Calu3 (cell line): ENCODE measurements at regions not wholly inside any gene's neighbourhood (a gene's known extent, or its start where the extent isn't known, plus 50 kb on each side); places are given as distances from the start of the nearest gene placed in this dataset.
A peak's percentile ranks its signal among the peaks of the same experiment; 100 is the strongest.

Source experiments
- BruUV-seq: library from RNA; stranded (reverse); fragments of 400-500 nt; replicated peaks from 2 replicates; lab custom pipeline; 2021; lab: Mats Ljungman, UMichigan
- CTCF ChIA-PET: fragments of 300-600 bp; sonication (Branson Sonifier 250); formaldehyde crosslinking; loops from one replicate; lab custom pipeline; 2022; ENCODE audit warnings: antibody characterized with exemption; lab: Charles Lee
- DNase-seq: peaks from one replicate; pipeline ENCODE4 v3.0.0; 2022
- H3K27ac Mint-ChIP-seq: one replicate; pipeline ENCODE4 v1.8.0; 2022; ENCODE audit warnings: mixed read lengths; ENCODE audit not compliant: unreplicated experiment
- H3K27me3 Mint-ChIP-seq: one replicate; pipeline ENCODE4 v1.8.0; 2022; ENCODE audit warnings: mixed read lengths; ENCODE audit not compliant: unreplicated experiment
- H3K36me3 Mint-ChIP-seq: one replicate; pipeline ENCODE4 v1.8.0; 2022; ENCODE audit warnings: mild to moderate bottlenecking, moderate library complexity, mixed read lengths; ENCODE audit not compliant: insufficient read depth, unreplicated experiment
- H3K4me1 Mint-ChIP-seq: one replicate; pipeline ENCODE4 v1.8.0; 2022; ENCODE audit warnings: mild to moderate bottlenecking, low read depth, mixed read lengths; ENCODE audit not compliant: unreplicated experiment
- H3K4me3 Mint-ChIP-seq: one replicate; pipeline ENCODE4 v1.8.0; 2022; ENCODE audit warnings: mild to moderate bottlenecking, low read depth, moderate library complexity, mixed read lengths; ENCODE audit not compliant: unreplicated experiment
- H3K9me3 Mint-ChIP-seq: one replicate; pipeline ENCODE4 v1.8.0; 2022; ENCODE audit warnings: low read depth, mixed read lengths; ENCODE audit not compliant: unreplicated experiment
- CTCF ChIP-seq: fragments of 200-600 bp; IDR thresholded peaks from one replicate; pipeline ENCODE4 v1.8.0; 2022; ENCODE audit warnings: antibody characterized with exemption; ENCODE audit not compliant: unreplicated experiment
- intact Hi-C: fragments of 100-400 bp; cut with micrococcal nuclease; formaldehyde crosslinking; loops from one replicate; pipeline ENCODE4 v1.10.0; 2022; ENCODE audit not compliant: unreplicated experiment

- Mint-ChIP-seq H3K27me3 (no peaks in the 10 kb centered on the region), H3K9me3 (no peaks in the 10 kb centered on the region), H3K4me3 (no peak overlapping the region), H3K36me3 (peaks cover 10% of the 10 kb centered on the region), H3K4me1 (peaks cover 30% of the 10 kb centered on the region), H3K27ac (peak overlapping the region; percentile 36)
- CTCF ChIA-PET = interaction anchor here (1.4 kb wide), 1 partner anchor 13 kb away, joined by 9 read pairs; no protein-coding TSS in a partner anchor
- peak; percentile 55 for DNase-seq
- TF ChIP-seq CTCF = no peak
- intact Hi-C loops = loop anchor here (5.0 kb wide), 2 partner anchors 34 to 136 kb away; partner anchors contain the start of gene GATA6
- no TSS peak for BruUV-seq
Observed at GRCh38 chr18:22031611-22032010, 137.8 kb upstream of the GATA6 start.

DNA sequence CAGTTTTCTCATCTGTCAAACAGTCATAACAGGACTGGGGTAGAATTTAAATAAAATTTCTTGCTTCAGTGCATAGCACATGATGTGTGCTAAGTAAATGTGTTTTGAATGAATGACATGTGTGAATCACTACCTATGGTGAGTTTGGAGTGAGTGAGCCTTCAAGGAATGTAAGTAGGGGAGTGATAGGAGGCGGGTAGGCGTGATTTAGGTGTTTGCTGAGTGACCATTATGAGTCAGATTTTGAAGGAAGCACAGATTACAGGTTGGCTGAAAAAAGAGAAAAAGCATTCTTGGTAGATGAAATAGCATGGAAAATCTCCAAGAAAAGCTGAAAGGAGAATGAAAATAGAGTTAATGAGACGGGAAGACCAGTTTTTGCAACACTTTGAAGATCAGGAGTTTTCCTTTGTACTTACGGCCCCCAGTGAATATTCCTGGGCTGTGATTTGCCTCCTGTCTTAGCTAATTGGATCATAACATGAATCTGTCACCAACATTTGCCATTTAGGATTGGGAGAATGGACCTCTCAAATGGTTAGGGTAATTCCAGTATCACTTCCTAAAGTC lies 136.9 kb upstream of the GATA6 start:
- Mint-ChIP-seq H3K27ac (peak overlapping the region; percentile 93), H3K4me3 (peak overlapping the region; percentile 35), H3K9me3 (no peaks in the 10 kb centered on the region), H3K4me1 (peaks cover 23% of the 10 kb centered on the region), H3K36me3 (peaks cover 10% of the 10 kb centered on the region), H3K27me3 (no peaks in the 10 kb centered on the region)
- CTCF ChIA-PET = interaction anchor here (1.4 kb wide), 1 partner anchor 12 kb away, joined by 9 read pairs; no protein-coding TSS in a partner anchor
- DNase-seq = peak; percentile 70
- intact Hi-C loops = loop anchor here (5.0 kb wide), 2 partner anchors 35 to 135 kb away; partner anchors contain the start of gene GATA6
- BruUV-seq = no TSS peak
- no peak for TF ChIP-seq CTCF

- intact Hi-C loops = loop anchor here (5.0 kb wide), 2 partner anchors 36 to 134 kb away; partner anchors contain the start of gene GATA6
- Mint-ChIP-seq H3K27me3 (no peaks in the 10 kb centered on the region), H3K4me3 (peak overlapping the region; percentile 35), H3K36me3 (peaks cover 10% of the 10 kb centered on the region), H3K27ac (peak overlapping the region; percentile 93), H3K9me3 (no peaks in the 10 kb centered on the region), H3K4me1 (peaks cover 23% of the 10 kb centered on the region)
- BruUV-seq = no TSS peak
- CTCF ChIA-PET = interaction anchor here (1.4 kb wide), 1 partner anchor 11 kb away, joined by 9 read pairs; no protein-coding TSS in a partner anchor
- DNase-seq = peak; percentile 26
- no peak for TF ChIP-seq CTCF
Observed at GRCh38 chr18:22033085-22033484, 136.3 kb upstream of the GATA6 start.

DNA sequence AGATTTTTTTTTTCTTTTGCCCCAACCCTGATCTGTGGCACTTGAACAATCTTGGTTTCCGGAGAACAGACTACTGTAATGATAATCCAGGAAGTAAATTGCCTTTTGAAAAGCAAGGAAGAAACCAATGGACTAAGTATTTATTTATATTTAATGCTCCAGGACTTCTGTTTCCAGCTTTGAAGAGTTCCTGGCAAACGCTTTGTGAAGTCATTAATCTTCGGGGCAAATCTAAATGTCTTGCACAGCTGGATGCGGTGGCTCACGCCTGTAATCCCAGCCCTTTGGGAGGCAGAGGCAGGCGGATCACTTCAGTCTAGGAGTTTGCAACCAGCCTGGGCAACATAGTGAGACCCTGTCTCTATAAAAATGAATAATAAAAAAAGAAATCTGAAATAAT lies 135.1 kb upstream of the GATA6 start:
- CTCF ChIA-PET = no interaction called here
- no peak for TF ChIP-seq CTCF
- no peaks in the 10 kb centered on the region for H3K27me3 Mint-ChIP-seq
- peaks cover 10% of the 10 kb centered on the region for H3K36me3 Mint-ChIP-seq
- no peaks in the 10 kb centered on the region for H3K9me3 Mint-ChIP-seq
- H3K4me3 Mint-ChIP-seq = no peak overlapping the region
- no peak overlapping the region for H3K27ac Mint-ChIP-seq
- no TSS peak for BruUV-seq
- intact Hi-C loops = loop anchor here (5.0 kb wide), 2 partner anchors 37 to 133 kb away; partner anchors contain the start of gene GATA6
- H3K4me1 Mint-ChIP-seq = peaks cover 23% of the 10 kb centered on the region
- no peak for DNase-seq
